Stimulated activated naive CD4-positive, alpha-beta T cell (primary cell): ENCODE measurements at regions not wholly inside any gene's neighbourhood (a gene's known extent, or its start where the extent isn't known, plus 50 kb on each side); places are given as distances from the start of the nearest gene placed in this dataset.

Experiments
- DNase-seq, 6 experiments: peaks; one replicate each; lab custom pipeline; 2025; lab: John Stamatoyannopoulos, UW

DNA sequence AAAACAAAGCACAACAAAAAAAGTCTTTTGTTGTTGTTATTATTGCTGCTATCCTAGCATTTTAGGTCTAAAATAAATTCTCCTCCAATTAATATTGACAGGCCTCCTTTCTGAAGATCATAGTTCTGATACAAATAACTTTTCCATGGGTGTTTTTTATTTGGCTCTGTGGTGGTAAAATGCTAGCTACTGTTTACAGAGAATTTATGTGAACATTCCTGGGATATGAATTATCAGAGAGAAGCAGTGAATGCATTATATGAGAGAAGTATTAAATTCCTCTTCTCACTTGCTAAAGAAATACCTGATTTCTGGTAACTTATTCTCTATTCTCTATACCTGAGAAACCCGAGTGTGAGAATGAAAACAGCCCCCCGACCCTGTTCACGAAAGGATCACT, 57.5 kb upstream of the TMCO5A start:
- no peak for DNase-seq

DNA sequence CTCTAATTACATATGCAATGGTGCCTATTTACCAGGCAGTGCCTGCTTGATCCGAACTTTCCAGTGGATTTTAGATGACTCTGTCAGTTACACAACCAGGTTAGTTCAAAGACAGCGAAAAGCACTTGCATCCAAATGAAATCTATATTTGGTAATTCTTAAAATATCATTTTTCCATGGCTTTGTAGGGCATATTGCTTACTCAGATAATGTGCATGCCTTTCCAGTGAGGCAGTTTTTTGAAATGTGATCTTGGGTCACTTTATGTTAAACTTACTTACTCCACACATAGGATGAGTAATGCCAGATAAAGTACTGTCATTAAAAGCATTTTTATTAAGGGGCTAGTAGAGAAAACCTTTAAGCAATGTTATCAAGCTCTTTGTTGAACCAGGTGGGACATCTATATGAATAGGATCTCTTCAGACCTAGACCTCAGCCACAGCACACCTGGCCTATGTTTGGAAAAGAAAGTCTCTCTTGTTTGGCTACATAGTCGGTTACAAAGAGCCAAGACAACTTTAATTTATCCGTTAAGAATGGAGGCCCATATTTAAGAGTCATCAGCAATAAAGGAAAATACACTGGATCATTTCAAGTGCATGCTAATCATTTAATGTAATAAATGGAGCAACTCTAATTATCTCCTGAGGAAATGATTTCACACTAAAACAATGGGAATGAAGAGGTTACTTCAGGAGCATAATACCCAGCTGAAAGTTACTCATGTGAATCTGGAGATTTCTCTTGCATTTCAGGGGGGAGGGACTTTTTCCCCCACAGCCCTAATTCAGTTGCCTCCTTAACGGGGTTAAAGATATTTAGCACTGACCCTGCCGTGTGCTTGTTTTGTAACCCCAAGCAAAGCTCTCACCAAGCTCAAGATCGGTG, 56.3 kb upstream of the TMCO5A start:
- no peak for DNase-seq

DNA sequence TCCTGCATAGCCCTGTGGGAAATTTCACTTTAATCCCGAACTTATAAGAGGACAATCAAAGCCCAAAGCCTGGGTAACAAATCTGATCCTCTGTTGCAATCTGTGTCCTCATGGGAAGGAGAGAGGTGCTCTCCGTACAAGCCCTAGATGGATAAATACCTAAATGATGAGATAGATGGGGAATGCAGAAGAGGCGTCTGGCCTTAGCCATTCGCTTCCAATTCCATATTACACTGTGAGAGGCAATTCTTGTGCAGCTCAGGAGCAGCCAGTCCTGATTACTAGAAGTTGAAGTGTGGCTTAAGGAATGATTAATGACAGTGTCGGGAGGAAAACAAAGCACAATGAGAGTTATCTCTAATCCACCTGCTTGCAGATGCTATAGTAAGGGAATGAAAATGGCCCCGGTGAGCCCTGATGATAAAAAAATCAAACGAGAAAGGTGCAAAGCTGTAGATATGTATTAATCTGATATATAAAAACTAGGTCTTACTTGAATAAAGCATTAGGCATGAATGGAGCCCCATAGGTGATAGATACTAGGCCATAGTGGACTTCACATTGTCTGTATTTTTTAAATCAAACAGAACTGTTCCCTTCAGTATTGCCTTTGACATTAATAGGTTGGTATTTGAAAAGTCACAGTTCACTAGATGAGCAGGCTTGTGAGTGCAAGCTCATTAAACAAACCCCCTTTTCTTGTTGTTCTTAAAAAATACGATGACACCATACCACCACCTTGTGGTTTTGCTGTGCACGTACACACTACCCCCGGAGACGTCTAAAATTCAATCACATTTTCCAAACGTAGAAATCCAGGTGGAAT, 54.2 kb upstream of the TMCO5A start:
- no peak for DNase-seq

DNA sequence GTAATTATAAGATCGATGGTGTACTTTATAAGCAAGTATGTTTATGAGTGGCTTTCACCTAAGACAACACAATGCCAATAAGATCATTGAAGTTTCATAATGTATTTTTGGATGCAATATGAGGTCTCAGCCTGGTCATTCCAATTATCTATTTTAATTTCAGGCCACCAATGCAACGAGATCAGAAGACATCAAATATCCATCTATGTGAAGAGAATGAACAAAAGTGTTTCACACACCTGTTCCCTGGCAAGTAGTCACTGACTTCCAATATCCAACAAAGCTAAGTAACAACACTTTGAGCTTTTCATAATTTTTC, 53.6 kb upstream of the TMCO5A start:
- no peak for DNase-seq

DNA sequence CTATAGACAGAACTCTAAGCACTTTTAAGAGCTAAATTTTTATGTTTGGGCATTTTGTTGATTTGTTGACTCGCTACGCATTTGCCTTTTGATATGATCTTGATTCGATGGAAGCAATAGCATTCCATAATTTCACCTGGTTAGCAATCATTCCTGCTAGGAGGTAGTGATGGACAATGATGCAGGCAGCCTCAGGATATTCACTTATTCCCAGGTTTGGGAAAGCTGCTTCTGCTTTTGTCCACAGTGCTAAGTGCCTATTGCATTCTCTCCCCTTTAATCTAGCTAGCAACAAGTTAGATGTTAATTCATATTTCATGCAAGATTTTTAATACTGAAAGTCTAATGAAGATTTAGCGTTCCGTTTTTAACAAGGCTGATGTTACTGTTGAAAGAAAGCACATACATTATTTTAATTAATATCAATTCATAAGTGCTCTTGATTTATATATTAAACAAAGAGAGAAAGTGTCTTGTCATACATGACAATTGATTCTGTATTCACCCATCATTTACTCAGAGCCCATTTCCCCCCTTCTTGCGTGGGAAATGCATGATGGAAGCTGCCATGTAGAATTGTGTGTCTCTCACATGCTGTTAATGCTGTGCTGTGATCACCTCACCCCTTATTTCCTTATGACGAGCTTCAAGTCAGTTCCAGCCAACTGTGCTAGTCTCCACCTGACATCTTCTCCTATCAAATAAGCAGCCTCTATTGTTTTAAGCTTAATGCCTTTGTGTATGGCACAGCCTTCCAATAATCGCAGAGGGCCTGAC, 53.0 kb upstream of the TMCO5A start:
- DNase-seq: no peak

DNA sequence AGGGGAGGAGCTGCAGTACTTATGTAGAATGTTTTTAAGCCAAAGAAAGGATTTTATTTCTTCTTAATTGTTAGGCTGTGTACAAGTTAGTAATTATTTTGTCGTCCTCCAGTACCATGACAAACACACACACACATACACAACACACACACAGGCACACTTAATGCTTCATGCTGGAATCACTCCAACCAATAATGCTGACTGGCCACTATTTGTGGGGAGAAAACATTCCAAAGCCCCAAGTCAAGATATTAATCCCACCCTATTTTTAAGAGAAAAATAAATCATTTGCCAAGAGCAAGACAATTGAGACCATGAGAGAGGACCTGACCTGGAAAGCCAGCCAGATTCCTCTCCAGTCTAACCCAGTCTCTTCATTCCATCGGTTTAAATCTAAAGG, 51.8 kb upstream of the TMCO5A start:
- no peak for DNase-seq
